Brain microvascular endothelial cell (primary cell): ENCODE measurements at regions not wholly inside any gene's neighbourhood (a gene's known extent, or its start where the extent isn't known, plus 50 kb on each side); places are given as distances from the start of the nearest gene placed in this dataset.

Experiments
- DNase-seq: peaks from one replicate; pipeline ENCODE4 v3.0.0-alpha.2; 2020
- H3K27ac ChIP-seq: fragments of 250-450 bp; sonication (Bioruptor Pico); 2 replicates; pipeline ENCODE4 v1.5.1; 2020; ENCODE audit warnings: mild to moderate bottlenecking, moderate library complexity
- H3K27me3 ChIP-seq: fragments of 250-450 bp; sonication (Bioruptor Pico); replicated peaks from 2 replicates; pipeline ENCODE4 v1.5.1; 2020; ENCODE audit warnings: mild to moderate bottlenecking
- H3K36me3 ChIP-seq: fragments of 250-450 bp; sonication (Bioruptor Pico); replicated peaks from 2 replicates; pipeline ENCODE4 v1.5.1; 2020; ENCODE audit warnings: mild to moderate bottlenecking
- H3K4me3 ChIP-seq: 2 replicates; pipeline ENCODE4 v1.5.1; 2011; ENCODE audit warnings: low read depth, mild to moderate bottlenecking, control low read depth, low read length, moderate library complexity
- CTCF ChIP-seq: IDR thresholded peaks from 2 replicates; pipeline ENCODE4 v1.5.1; 2011; ENCODE audit warnings: low read depth, mild to moderate bottlenecking, moderate library complexity, low read length, control low read depth, inconsistent platforms; ENCODE audit errors: missing control alignments
- in situ Hi-C: cut with HindIII; loops from 2 replicates; pipeline ENCODE4 v1.10.0; 2017; ENCODE audit warnings: low sequenced_read_pairs, low pct_ligation_motif_present

DNA sequence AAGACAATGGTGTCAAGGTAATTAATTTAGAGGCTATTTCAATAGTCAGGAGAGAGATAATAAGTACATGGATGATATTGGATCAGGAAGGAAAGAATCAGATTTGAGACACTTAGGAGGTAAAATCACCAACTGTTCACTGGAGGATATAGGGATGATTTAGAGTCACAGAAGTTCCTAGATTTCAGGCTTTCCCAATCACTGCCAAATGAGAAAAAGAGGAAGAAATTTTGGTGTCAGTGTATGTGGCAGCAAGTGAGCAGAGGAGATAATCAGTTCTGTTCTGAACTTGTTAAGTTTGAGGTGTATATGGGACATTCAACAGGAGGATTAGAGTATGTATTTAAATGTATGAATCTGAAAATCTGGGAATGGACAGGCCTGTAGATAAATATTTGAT lies 640.4 kb downstream of the NR4A2 start:
- Histone ChIP-seq H3K27ac (no peak overlapping the region), H3K27me3 (no peaks in the 10 kb centered on the region), H3K36me3 (no peaks in the 10 kb centered on the region), H3K4me3 (no peak overlapping the region)
- no peak for DNase-seq
- in situ Hi-C loops: no loop called here
- TF ChIP-seq CTCF: no peak

DNA sequence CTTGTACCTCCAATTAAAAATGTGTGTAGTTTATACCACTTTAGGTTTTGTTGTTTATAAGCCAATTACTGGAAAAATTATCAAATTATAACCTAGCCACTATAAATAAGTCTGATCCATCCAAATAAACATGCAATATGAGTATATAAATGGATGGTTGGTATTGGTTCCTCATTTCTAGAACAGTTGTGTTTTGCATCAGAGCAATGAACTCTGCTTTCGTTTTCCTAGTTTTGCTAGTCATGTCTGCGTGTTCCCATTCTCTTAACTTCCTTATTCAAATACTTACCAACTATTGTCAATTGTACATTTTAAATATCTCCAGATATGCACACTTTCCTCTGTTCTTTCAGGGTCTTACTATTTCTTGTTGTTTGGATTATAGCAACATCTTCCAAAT lies 641.7 kb downstream of the NR4A2 start:
- Histone ChIP-seq H3K27ac (no peak overlapping the region), H3K4me3 (no peak overlapping the region), H3K36me3 (no peaks in the 10 kb centered on the region), H3K27me3 (no peaks in the 10 kb centered on the region)
- in situ Hi-C loops: no loop called here
- no peak for DNase-seq
- TF ChIP-seq CTCF: no peak

- H3K36me3 ChIP-seq: no peaks in the 10 kb centered on the region
- no peaks in the 10 kb centered on the region for H3K27me3 ChIP-seq
- DNase-seq: no peak
- no peak overlapping the region for H3K4me3 ChIP-seq
- no peak overlapping the region for H3K27ac ChIP-seq
- no peak for TF ChIP-seq CTCF
- in situ Hi-C loops: no loop called here
These were observed 642.7 kb downstream of the NR4A2 start for GRCh38 chr2:155689791-155690190.

DNA sequence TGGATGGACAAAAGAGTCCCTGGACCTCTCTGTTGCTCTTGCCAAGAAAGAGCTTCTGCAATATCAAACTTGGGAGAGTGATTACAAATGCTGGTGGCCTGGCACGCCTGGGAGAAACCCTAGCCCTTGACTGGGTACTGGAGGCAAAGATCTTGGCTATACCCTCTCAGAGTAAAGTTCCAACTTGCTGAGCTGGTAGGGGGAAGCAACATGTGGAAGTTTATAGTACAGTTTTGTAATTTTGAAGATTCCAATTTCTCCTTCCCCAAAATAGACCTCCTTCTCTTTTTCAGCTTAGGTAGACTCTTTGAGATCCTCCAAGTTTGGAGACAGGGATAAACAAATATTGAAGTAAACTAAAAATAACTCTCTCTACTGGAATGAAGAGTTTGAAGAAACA lies 645.3 kb downstream of the NR4A2 start:
- Histone ChIP-seq H3K36me3 (no peaks in the 10 kb centered on the region), H3K27ac (no peak overlapping the region), H3K27me3 (no peaks in the 10 kb centered on the region), H3K4me3 (no peak overlapping the region)
- no peak for DNase-seq
- TF ChIP-seq CTCF: no peak
- in situ Hi-C loops: no loop called here

DNA sequence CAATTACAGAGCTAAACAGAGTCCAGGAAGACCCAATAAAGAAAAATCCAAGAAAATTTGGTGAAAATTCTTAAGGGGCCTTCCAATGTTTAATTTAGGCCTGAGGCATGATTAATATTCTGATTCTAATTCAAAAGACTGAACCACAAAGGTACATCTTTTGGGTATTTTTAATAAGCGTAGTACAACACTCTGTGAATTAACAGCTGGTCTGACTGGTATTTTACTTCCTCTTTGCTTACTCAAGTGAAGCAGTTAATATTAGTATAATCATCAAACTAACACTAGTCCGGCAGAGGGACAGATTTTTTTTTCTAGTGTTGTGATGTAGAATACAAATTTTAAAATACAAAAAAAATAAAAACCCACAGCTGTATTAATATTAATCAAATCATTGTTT lies 652.9 kb downstream of the NR4A2 start:
- H3K4me3 ChIP-seq: no peak overlapping the region
- TF ChIP-seq CTCF: no peak
- no peaks in the 10 kb centered on the region for H3K27me3 ChIP-seq
- in situ Hi-C loops: no loop called here
- no peaks in the 10 kb centered on the region for H3K36me3 ChIP-seq
- DNase-seq: no peak
- no peak overlapping the region for H3K27ac ChIP-seq

DNA sequence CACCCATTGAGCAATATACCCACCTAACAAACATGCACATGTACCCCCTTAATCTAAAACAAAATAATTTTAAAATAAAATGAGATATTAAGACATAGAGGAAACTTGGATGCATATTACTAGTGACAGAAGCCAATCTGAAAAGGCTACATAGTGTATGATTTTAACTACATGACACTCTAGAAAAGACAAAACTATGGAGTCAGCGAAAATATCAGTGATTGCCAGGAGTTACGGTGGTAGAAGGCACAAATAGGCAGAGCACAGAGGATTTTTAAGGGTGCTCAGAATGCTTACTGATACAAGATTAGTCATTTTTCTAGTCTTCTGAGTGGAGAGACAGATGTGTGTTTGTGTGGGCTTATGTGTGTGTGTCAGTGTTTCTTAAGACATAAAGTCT lies 656.6 kb downstream of the NR4A2 start:
- Histone ChIP-seq H3K4me3 (no peak overlapping the region), H3K36me3 (no peaks in the 10 kb centered on the region), H3K27ac (no peak overlapping the region), H3K27me3 (no peaks in the 10 kb centered on the region)
- no peak for DNase-seq
- in situ Hi-C loops: no loop called here
- no peak for TF ChIP-seq CTCF
